PC-3 (cell line): ENCODE measurements at regions not wholly inside any gene's neighbourhood (a gene's known extent, or its start where the extent isn't known, plus 50 kb on each side); places are given as distances from the start of the nearest gene placed in this dataset.
A peak's percentile ranks its signal among the peaks of the same experiment; 100 is the strongest.

Experiments used
- ATAC-seq: fragments of 200-7000 bp; cut with Tn5 transposase; 2 replicates; pipeline ENCODE4 v1.9.1; 2020; ENCODE audit warnings: mild to moderate bottlenecking, moderate library complexity
- BruUV-seq: library from RNA; stranded (reverse); fragments of 400-500 nt; replicated peaks from 2 replicates; lab custom pipeline; 2021; lab: Mats Ljungman, UMichigan
- CTCF ChIA-PET: fragments of 300-600 bp; sonication (Branson Sonifier 250); formaldehyde crosslinking; loops from one replicate; lab custom pipeline; 2022; ENCODE audit warnings: antibody characterized with exemption; lab: Charles Lee
- POLR2A ChIA-PET: fragments of 300-600 bp; sonication (Branson Sonifier 250); formaldehyde crosslinking; loops from one replicate; lab custom pipeline; 2022; ENCODE audit warnings: antibody characterized with exemption; ENCODE audit not compliant: unreplicated experiment; lab: Charles Lee
- DNase-seq: peaks from one replicate; pipeline ENCODE4 v3.0.0-alpha.2; 2015
- H2AFZ ChIP-seq: fragments of 300-600 bp; sonication (generic); 2 replicates; pipeline ENCODE4 v1.6.0; 2016; ENCODE audit warnings: antibody characterized with exemption, low read length
- H3F3A ChIP-seq: fragments of 300-600 bp; sonication (generic); one replicate; pipeline ENCODE4 v1.6.0; 2017; ENCODE audit warnings: antibody characterized with exemption, low read length, control low read depth, mild to moderate bottlenecking; ENCODE audit not compliant: unreplicated experiment
- H3K27ac ChIP-seq: fragments of 300-600 bp; sonication (generic); 2 replicates; pipeline ENCODE4 v1.5.1; 2016; ENCODE audit warnings: mild to moderate bottlenecking, low read length
- H3K27me3 ChIP-seq: fragments of 300-600 bp; sonication (generic); 2 replicates; pipeline ENCODE4 v1.6.1; 2016; ENCODE audit warnings: low read length, mixed read lengths
- H3K36me3 ChIP-seq: fragments of 300-600 bp; sonication (generic); 2 replicates; pipeline ENCODE4 v1.6.1; 2016; ENCODE audit warnings: low read depth, mixed run types, low read length, mixed read lengths
- H3K4me1 ChIP-seq: fragments of 300-600 bp; sonication (generic); 2 replicates; pipeline ENCODE4 v1.5.1; 2016; ENCODE audit warnings: low read length; ENCODE audit not compliant: insufficient read depth
- H3K4me2 ChIP-seq: fragments of 300-600 bp; sonication (generic); 2 replicates; pipeline ENCODE4 v1.6.0; 2016; ENCODE audit warnings: low read length
- H3K4me3 ChIP-seq: fragments of 300-600 bp; sonication (generic); 2 replicates; pipeline ENCODE4 v1.5.1; 2016; ENCODE audit warnings: mild to moderate bottlenecking, low read length, mixed read lengths
- H3K79me2 ChIP-seq: fragments of 300-600 bp; sonication (generic); 2 replicates; pipeline ENCODE4 v1.6.1; 2017; ENCODE audit warnings: low read length, mixed read lengths
- H3K9ac ChIP-seq: fragments of 300-600 bp; sonication (generic); 2 replicates; pipeline ENCODE4 v1.6.0; 2016; ENCODE audit warnings: mild to moderate bottlenecking, low read length
- H3K9me2 ChIP-seq: fragments of 300-600 bp; sonication (generic); replicated peaks from 2 replicates; pipeline ENCODE4 v1.6.1; 2016; ENCODE audit warnings: mixed run types, low read length, mixed read lengths
- H3K9me3 ChIP-seq: fragments of 300-600 bp; sonication (generic); 2 replicates; pipeline ENCODE4 v1.6.1; 2016; ENCODE audit warnings: low read length, mixed read lengths
- H4K20me1 ChIP-seq: fragments of 300-600 bp; sonication (generic); 2 replicates; pipeline ENCODE4 v1.6.1; 2016; ENCODE audit warnings: low read length, mixed read lengths
- CTCF ChIP-seq: fragments of 300-600 bp; sonication (generic); conservative IDR thresholded peaks from 2 replicates; pipeline ENCODE4 v1.5.1; 2017; ENCODE audit warnings: antibody characterized with exemption, low read depth, mild to moderate bottlenecking, low read length
- EZH2 ChIP-seq: fragments of 300-600 bp; sonication (generic); IDR thresholded peaks from one replicate; pipeline ENCODE4 v1.6.1; 2017; ENCODE audit warnings: antibody characterized with exemption, mild to moderate bottlenecking, low read length; ENCODE audit not compliant: unreplicated experiment
- EZH2phosphoT487 ChIP-seq: fragments of 300-600 bp; sonication (generic); IDR thresholded peaks from 2 replicates; pipeline ENCODE4 v1.6.1; 2018; ENCODE audit warnings: mild to moderate bottlenecking, antibody characterized with exemption, low read length, borderline replicate concordance
- intact Hi-C: fragments of 100-400 bp; cut with micrococcal nuclease; formaldehyde crosslinking; loops from 2 replicates; pipeline ENCODE4 v1.9.0; 2023

DNA sequence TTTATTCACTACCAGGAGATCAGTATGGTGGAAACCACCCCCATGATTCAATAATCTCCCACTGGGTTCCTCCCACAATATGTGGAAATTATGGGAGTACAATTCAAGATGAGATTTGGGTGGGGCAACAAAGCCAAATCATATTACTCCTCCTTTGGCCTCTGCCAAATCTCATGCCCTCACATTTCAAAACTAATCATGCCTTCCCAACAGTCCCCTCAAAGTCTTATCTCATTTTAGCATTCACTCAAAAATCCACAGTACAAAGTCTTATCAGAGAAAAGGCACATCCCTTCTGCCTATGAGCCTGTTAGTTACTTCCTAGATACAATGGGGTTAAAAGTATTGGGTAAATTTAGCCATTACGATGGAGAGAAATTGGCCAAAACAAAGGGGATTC lies 989.5 kb upstream of the CNTNAP5 start:
- no peaks in the 10 kb centered on the region for H3K27me3 ChIP-seq
- H3K4me2 ChIP-seq, result no peak overlapping the region
- H3K4me1 ChIP-seq, result no peaks in the 10 kb centered on the region
- no peak overlapping the region for H3K4me3 ChIP-seq
- ChIA-PET CTCF (no interaction called here), POLR2A (no interaction called here)
- BruUV-seq, result no TSS peak
- no peaks in the 10 kb centered on the region for H3K36me3 ChIP-seq
- no peak overlapping the region for H3K27ac ChIP-seq
- no peak overlapping the region for H2AFZ ChIP-seq
- H4K20me1 ChIP-seq, result no peaks in the 10 kb centered on the region
- intact Hi-C loops, result no loop called here
- H3K9ac ChIP-seq, result no peak overlapping the region
- TF ChIP-seq EZH2 (no peak), CTCF (no peak)
- no peak for DNase-seq
- no peak for ATAC-seq
- H3K79me2 ChIP-seq, result no peaks in the 10 kb centered on the region
- no peaks in the 10 kb centered on the region for H3K9me2 ChIP-seq
- H3K9me3 ChIP-seq, result no peaks in the 10 kb centered on the region
- peaks cover 3% of the 10 kb centered on the region for H3F3A ChIP-seq

GRCh38 chr2:123036300-123036699 lies 988.8 kb upstream of the CNTNAP5 start:
- H3K4me3 ChIP-seq, result no peak overlapping the region
- no peak for DNase-seq
- H3K4me2 ChIP-seq, result no peak overlapping the region
- H3K9ac ChIP-seq, result no peak overlapping the region
- peaks cover 3% of the 10 kb centered on the region for H3F3A ChIP-seq
- no peaks in the 10 kb centered on the region for H3K27me3 ChIP-seq
- H3K27ac ChIP-seq, result no peak overlapping the region
- no peaks in the 10 kb centered on the region for H4K20me1 ChIP-seq
- ChIA-PET POLR2A (no interaction called here), CTCF (no interaction called here)
- no peaks in the 10 kb centered on the region for H3K36me3 ChIP-seq
- no peaks in the 10 kb centered on the region for H3K4me1 ChIP-seq
- intact Hi-C loops, result no loop called here
- H3K79me2 ChIP-seq, result no peaks in the 10 kb centered on the region
- TF ChIP-seq EZH2phosphoT487, result no peak
- no peak for TF ChIP-seq CTCF
- no peak for TF ChIP-seq EZH2
- ATAC-seq, result no peak
- no peak overlapping the region for H2AFZ ChIP-seq
- no peaks in the 10 kb centered on the region for H3K9me2 ChIP-seq
- no peaks in the 10 kb centered on the region for H3K9me3 ChIP-seq
- no TSS peak for BruUV-seq

DNA sequence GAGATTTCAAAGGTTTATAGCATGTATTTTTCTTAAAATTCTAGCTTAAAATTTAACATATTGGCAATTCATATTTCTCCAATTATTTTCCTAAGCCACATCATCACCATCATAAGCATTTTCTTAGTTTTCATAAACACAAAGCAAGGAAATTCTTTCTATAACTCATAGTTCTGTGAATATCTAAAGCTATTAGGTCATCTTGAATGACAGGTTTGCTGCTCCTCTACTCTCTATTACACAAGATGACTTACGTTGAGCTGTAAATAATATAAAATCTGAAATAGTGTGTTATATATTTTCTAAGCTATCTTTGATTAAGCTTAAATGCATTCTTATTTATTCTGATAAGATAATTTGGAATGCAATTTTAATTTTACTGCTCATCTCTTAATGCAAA lies 984.6 kb upstream of the CNTNAP5 start:
- BruUV-seq, result no TSS peak

More for the DNA sequence above, 984.6 kb upstream of the CNTNAP5 start:
- TF ChIP-seq EZH2phosphoT487, result no peak
- no peak for TF ChIP-seq EZH2
- no peak for TF ChIP-seq CTCF
- Histone ChIP-seq H3K9me2 (no peaks in the 10 kb centered on the region), H3K4me1 (no peaks in the 10 kb centered on the region), H4K20me1 (no peaks in the 10 kb centered on the region), H3K36me3 (no peaks in the 10 kb centered on the region), H3K9me3 (no peaks in the 10 kb centered on the region), H3K79me2 (no peaks in the 10 kb centered on the region), H3K9ac (no peak overlapping the region), H3K4me3 (no peak overlapping the region), H2AFZ (no peak overlapping the region), H3K27ac (no peak overlapping the region), H3K4me2 (no peak overlapping the region), H3K27me3 (no peaks in the 10 kb centered on the region), H3F3A (no peaks in the 10 kb centered on the region)
- ChIA-PET CTCF (no interaction called here), POLR2A (no interaction called here)
- intact Hi-C loops, result no loop called here
- ATAC-seq (no peak), DNase-seq (peak; percentile 24)
